GM11168 (cell line): ENCODE measurements at regions not wholly inside any gene's neighbourhood (a gene's known extent, or its start where the extent isn't known, plus 50 kb on each side); places are given as distances from the start of the nearest gene placed in this dataset.
"Not testable (repeated sequence)": the region's sequence is repeated elsewhere in the genome, so short reads cannot be mapped to it uniquely, and the experiment has no call there.

ENCODE experiments used
- in situ Hi-C: fragments of 300-500 bp; cut with MboI; formaldehyde crosslinking; loops from one replicate; pipeline ENCODE4 v1.12.0; 2022; ENCODE audit warnings: low sequenced_read_pairs; ENCODE audit not compliant: unreplicated experiment

GRCh38 chr9:129419382-129419899, 201.5 kb downstream of the C9orf50 start:
- in situ Hi-C loops = no loop called here

- in situ Hi-C loops = no loop called here
Observed at GRCh38 chr9:129418451-129418850, 202.4 kb downstream of the C9orf50 start.

GRCh38 chr9:129416821-129417539, 203.9 kb downstream of the C9orf50 start:
- in situ Hi-C loops = no loop called here

- in situ Hi-C loops = no loop called here
Observed at GRCh38 chr9:129415942-129416651, 204.8 kb downstream of the C9orf50 start.

- in situ Hi-C loops = no loop called here
Observed at GRCh38 chr9:129414993-129415941, 205.6 kb downstream of the C9orf50 start.

- in situ Hi-C loops = no loop called here
Observed at GRCh38 chr9:129414377-129414992, 206.4 kb downstream of the C9orf50 start.

GRCh38 chr9:129413537-129414376, 207.1 kb downstream of the C9orf50 start:
- in situ Hi-C loops = no loop called here

GRCh38 chr9:129412814-129413536, 207.9 kb downstream of the C9orf50 start:
- in situ Hi-C loops = no loop called here

GRCh38 chr9:129412176-129412813, 208.6 kb downstream of the C9orf50 start:
- in situ Hi-C loops = not testable (repeated sequence)

- in situ Hi-C loops = no loop called here
Observed at GRCh38 chr9:129411501-129412175, 209.3 kb downstream of the C9orf50 start.

- in situ Hi-C loops = no loop called here
Observed at GRCh38 chr9:129410226-129410625, 210.7 kb downstream of the C9orf50 start.

GRCh38 chr9:129408535-129409215, 212.2 kb downstream of the C9orf50 start:
- in situ Hi-C loops = no loop called here

GRCh38 chr9:129407905-129408452, 212.9 kb downstream of the C9orf50 start:
- in situ Hi-C loops = no loop called here

- in situ Hi-C loops = no loop called here
Observed at GRCh38 chr9:129406278-129407225, 214.3 kb downstream of the C9orf50 start.

GRCh38 chr9:129405827-129406213, 215.1 kb downstream of the C9orf50 start:
- in situ Hi-C loops = no loop called here
